ENCODE measurements at regions not wholly inside any gene's neighbourhood (a gene's known extent, or its start where the extent isn't known, plus 50 kb on each side); places are given as distances from the start of the nearest gene placed in this dataset.

GRCh38 chr6:15754706-15755079 is 91.9 kb upstream of the DTNBP1 start:
- Histone ChIP-seq H3F3A (replicated peaks; ENCODE audit: low read depth) (no peaks in the 10 kb centered on the region), H3K4me1 (ENCODE audit: insufficient read depth) (no peaks in the 10 kb centered on the region), H3K79me2 (replicated peaks; ENCODE audit: insufficient read depth) (no peaks in the 10 kb centered on the region), H3K4me2 (no peak overlapping the region), H3K9me2 (ENCODE audit: insufficient read depth) (no peaks in the 10 kb centered on the region), H3K27me3 (ENCODE audit: insufficient read depth) (no peaks in the 10 kb centered on the region), H3K4me3 (no peak overlapping the region), H2AFZ (peak overlapping the region; percentile 39), H3K36me3 (ENCODE audit: insufficient read depth) (no peaks in the 10 kb centered on the region), H4K20me1 (replicated peaks; ENCODE audit: insufficient read depth) (no peaks in the 10 kb centered on the region), H3K27ac (ENCODE audit: low read depth) (no peak overlapping the region)
- ATAC-seq = no peak
- no peaks in the 10 kb centered on the region for H3K27me3 Mint-ChIP-seq (ENCODE audit: insufficient read depth, low read depth, poor library complexity)
- H3K9me3 Mint-ChIP-seq = peaks cover 14% of the 10 kb centered on the region; the same call in 2 of the 3 replicates
- H3K4me3 Mint-ChIP-seq = no peak overlapping the region
- peaks cover 7% of the 10 kb centered on the region; the same call in 2 of the 3 replicates for H3K36me3 Mint-ChIP-seq (ENCODE audit: low read depth)
- no peak overlapping the region for H3K27ac Mint-ChIP-seq
- no peaks in the 10 kb centered on the region for H3K4me1 Mint-ChIP-seq
- TF ChIP-seq POLR2AphosphoS5 (IDR thresholded peaks at IDR 0.05; ENCODE audit: low read depth) (no peak), EZH2 (IDR thresholded peaks at IDR 0.05; ENCODE audit: low read depth, unreplicated experiment) (no peak), ETS1 (IDR thresholded peaks at IDR 0.05) (no peak)
- DNase-seq (ENCODE audit: low spot score) = no peak

DNA sequence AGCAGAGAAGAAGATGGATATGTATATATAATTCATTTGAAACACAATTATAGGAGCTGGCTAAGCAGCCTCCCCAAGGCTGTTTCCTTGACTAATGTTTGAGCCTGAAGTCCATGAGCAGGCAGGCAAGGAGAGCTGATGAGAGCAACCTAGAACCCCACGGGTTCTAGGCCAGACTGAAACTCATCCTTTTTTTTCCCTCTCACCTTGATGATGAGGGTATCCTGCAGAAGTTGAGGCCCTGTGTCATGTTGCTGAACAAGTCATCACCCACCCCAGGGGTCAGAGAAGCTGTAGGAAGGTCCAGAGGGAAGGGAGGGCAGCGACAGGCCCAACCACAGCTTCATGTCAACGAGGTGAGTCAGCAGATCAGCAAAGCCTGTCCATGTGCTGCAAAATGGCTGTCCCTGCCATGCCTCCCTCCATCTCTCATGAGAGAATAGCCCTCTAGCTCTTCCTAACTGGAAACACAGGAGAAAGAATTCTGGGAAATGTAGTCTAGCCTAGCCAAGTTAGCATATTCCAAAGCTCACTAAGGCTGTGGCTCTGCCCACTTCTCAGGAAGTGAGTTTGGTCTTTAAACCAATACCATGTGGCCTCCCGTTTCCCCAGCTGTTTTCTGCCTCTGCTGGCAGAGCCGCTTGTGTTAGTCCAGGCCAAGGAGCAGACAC is 91.3 kb upstream of the DTNBP1 start:
- H3K4me1 Mint-ChIP-seq = no peaks in the 10 kb centered on the region
- peaks cover 7% of the 10 kb centered on the region; the same call in 2 of the 3 replicates for H3K36me3 Mint-ChIP-seq (ENCODE audit: low read depth)
- H3K27ac Mint-ChIP-seq = no peak overlapping the region
- ATAC-seq (peak; percentile 83), DNase-seq (ENCODE audit: low spot score) (peak; percentile 59)
- no peaks in the 10 kb centered on the region for H4K20me1 ChIP-seq (replicated peaks; ENCODE audit: insufficient read depth)
- H2AFZ ChIP-seq = peak overlapping the region; percentile 39
- H3K4me3 Mint-ChIP-seq = no peak overlapping the region
- no peak overlapping the region for H3K4me2 ChIP-seq
- H3K4me1 ChIP-seq (ENCODE audit: insufficient read depth) = no peaks in the 10 kb centered on the region
- H3K9me2 ChIP-seq (ENCODE audit: insufficient read depth) = no peaks in the 10 kb centered on the region
- peaks cover 9% of the 10 kb centered on the region; the same call in 2 of the 3 replicates for H3K9me3 Mint-ChIP-seq
- no peak overlapping the region for H3K27ac ChIP-seq (ENCODE audit: low read depth)
- H3K36me3 ChIP-seq (ENCODE audit: insufficient read depth) = no peaks in the 10 kb centered on the region
- H3K79me2 ChIP-seq (replicated peaks; ENCODE audit: insufficient read depth) = no peaks in the 10 kb centered on the region
- H3F3A ChIP-seq (replicated peaks; ENCODE audit: low read depth) = no peaks in the 10 kb centered on the region
- H3K4me3 ChIP-seq = no peak overlapping the region
- no peaks in the 10 kb centered on the region for H3K27me3 Mint-ChIP-seq (ENCODE audit: insufficient read depth, low read depth, poor library complexity)
- no peaks in the 10 kb centered on the region for H3K27me3 ChIP-seq (ENCODE audit: insufficient read depth)
- TF ChIP-seq CTCF (conservative IDR thresholded peaks at IDR 0.05; ENCODE audit: low read depth in 2 of 2) = no peak
- no peak for TF ChIP-seq NANOG (IDR thresholded peaks at IDR 0.05; ENCODE audit: borderline replicate concordance)
- no peak for TF ChIP-seq STAT1 (IDR thresholded peaks at IDR 0.05; ENCODE audit: unreplicated experiment)
- TF ChIP-seq EZH2 (IDR thresholded peaks at IDR 0.05; ENCODE audit: low read depth, unreplicated experiment) = no peak
- TF ChIP-seq EZH2phosphoT487 (IDR thresholded peaks at IDR 0.05; ENCODE audit: unreplicated experiment) = no peak
- TF ChIP-seq POLR2AphosphoS5 (IDR thresholded peaks at IDR 0.05; ENCODE audit: low read depth) = no peak
- no peak for TF ChIP-seq ZNF331 (CRISPR knock-in tag; IDR thresholded peaks at IDR 0.05; ENCODE audit: low read depth)
- TF ChIP-seq ZNF114 (CRISPR knock-in tag; IDR thresholded peaks at IDR 0.05) = no peak
- TF ChIP-seq JUNB (IDR thresholded peaks at IDR 0.05; ENCODE audit: unreplicated experiment) = no peak
- TF ChIP-seq ZNF462 (CRISPR knock-in tag; IDR thresholded peaks at IDR 0.05) = no peak
- no peak for TF ChIP-seq CREB1 (CRISPR knock-in tag; IDR thresholded peaks at IDR 0.05; ENCODE audit: low read depth)
